SK-N-SH (cell line): ENCODE measurements at regions not wholly inside any gene's neighbourhood (a gene's known extent, or its start where the extent isn't known, plus 50 kb on each side); places are given as distances from the start of the nearest gene placed in this dataset.

Source experiments
- EP300 ChIP-seq, 2 experiments: IDR thresholded peaks; 2 replicates each; pipeline versions ENCODE4 v1.4.0 to v1.6.1; 2012; ENCODE audit warnings: borderline replicate concordance in 1 of 2, low read depth in 1 of 2, low read length in 1 of 2
- RFX5 ChIP-seq: IDR thresholded peaks from 2 replicates; pipeline ENCODE4 v1.6.1; 2012; ENCODE audit warnings: mild to moderate bottlenecking, improper control_type of control experiment, low read length
- SMC3 ChIP-seq: IDR thresholded peaks from 2 replicates; pipeline ENCODE4 v1.6.1; 2012; ENCODE audit warnings: low read depth, low read length, improper control_type of control experiment
- TF ChIP-seq, protein P1 (sequence below): fragments of 150-350 bp; IDR thresholded peaks from 2 replicates; pipeline ENCODE4 v1.6.1; 2016; ENCODE audit warnings: mild to moderate bottlenecking, low read depth, low read length
- TF ChIP-seq, protein P2 (sequence below): IDR thresholded peaks from 2 replicates; pipeline ENCODE4 v1.4.0; 2012; ENCODE audit warnings: low read depth
- TF ChIP-seq, protein P3 (sequence below): fragments of 200-600 bp; sonication (generic); IDR thresholded peaks from 2 replicates; pipeline ENCODE4 v1.6.1; 2017; ENCODE audit warnings: antibody characterized with exemption, mild to moderate bottlenecking, moderate library complexity

DNA sequence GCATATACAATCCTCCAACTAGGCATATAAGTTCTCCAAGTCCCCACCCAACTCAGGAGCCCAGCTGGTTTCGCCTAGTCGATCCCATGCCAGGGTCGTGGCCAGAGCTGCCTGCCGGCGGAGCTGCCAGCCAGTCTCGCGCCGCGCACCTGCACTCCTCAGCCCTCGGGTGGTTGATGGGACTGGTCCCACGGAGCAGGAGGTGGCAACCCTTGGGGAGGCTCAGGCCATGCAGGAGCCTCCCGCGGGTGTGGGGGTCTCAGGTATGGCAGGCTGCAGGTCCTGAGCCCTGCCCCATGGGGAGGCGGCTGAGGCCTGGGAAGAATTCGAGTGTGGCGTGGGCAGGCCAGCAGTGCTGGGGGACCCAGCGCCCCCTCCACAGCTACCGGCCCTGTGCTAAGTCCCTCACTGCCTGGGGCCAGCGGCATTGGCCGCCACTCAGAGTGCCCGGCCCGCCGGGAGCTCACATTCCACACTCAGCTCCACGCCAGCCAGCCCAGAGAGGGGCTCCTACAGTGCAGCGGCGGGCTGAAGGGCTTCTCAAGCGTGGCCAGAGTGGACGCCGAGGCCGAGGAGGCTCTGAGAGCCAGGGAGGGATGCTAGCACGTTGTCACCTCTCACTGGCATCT lies 1086.4 kb upstream of the PCDH10 start:
- TF ChIP-seq, protein P1, sequence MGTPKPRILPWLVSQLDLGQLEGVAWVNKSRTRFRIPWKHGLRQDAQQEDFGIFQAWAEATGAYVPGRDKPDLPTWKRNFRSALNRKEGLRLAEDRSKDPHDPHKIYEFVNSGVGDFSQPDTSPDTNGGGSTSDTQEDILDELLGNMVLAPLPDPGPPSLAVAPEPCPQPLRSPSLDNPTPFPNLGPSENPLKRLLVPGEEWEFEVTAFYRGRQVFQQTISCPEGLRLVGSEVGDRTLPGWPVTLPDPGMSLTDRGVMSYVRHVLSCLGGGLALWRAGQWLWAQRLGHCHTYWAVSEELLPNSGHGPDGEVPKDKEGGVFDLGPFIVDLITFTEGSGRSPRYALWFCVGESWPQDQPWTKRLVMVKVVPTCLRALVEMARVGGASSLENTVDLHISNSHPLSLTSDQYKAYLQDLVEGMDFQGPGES, result no peak
- TF ChIP-seq, protein P2, sequence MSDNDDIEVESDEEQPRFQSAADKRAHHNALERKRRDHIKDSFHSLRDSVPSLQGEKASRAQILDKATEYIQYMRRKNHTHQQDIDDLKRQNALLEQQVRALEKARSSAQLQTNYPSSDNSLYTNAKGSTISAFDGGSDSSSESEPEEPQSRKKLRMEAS, result no peak
- TF ChIP-seq, protein P3, sequence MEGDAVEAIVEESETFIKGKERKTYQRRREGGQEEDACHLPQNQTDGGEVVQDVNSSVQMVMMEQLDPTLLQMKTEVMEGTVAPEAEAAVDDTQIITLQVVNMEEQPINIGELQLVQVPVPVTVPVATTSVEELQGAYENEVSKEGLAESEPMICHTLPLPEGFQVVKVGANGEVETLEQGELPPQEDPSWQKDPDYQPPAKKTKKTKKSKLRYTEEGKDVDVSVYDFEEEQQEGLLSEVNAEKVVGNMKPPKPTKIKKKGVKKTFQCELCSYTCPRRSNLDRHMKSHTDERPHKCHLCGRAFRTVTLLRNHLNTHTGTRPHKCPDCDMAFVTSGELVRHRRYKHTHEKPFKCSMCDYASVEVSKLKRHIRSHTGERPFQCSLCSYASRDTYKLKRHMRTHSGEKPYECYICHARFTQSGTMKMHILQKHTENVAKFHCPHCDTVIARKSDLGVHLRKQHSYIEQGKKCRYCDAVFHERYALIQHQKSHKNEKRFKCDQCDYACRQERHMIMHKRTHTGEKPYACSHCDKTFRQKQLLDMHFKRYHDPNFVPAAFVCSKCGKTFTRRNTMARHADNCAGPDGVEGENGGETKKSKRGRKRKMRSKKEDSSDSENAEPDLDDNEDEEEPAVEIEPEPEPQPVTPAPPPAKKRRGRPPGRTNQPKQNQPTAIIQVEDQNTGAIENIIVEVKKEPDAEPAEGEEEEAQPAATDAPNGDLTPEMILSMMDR, result no peak
- TF ChIP-seq EP300 (IDR thresholded peaks at IDR 0.05; ENCODE audit: borderline replicate concordance in 1 of 2, low read depth in 1 of 2, low read length in 1 of 2), result no peak
- no peak for TF ChIP-seq RFX5
- TF ChIP-seq SMC3, result no peak
